ENCODE measurements at regions not wholly inside any gene's neighbourhood (a gene's known extent, or its start where the extent isn't known, plus 50 kb on each side); places are given as distances from the start of the nearest gene placed in this dataset.
"Not testable (repeated sequence)": the region's sequence is repeated elsewhere in the genome, so short reads cannot be mapped to it uniquely, and the experiment has no call there.

DNA sequence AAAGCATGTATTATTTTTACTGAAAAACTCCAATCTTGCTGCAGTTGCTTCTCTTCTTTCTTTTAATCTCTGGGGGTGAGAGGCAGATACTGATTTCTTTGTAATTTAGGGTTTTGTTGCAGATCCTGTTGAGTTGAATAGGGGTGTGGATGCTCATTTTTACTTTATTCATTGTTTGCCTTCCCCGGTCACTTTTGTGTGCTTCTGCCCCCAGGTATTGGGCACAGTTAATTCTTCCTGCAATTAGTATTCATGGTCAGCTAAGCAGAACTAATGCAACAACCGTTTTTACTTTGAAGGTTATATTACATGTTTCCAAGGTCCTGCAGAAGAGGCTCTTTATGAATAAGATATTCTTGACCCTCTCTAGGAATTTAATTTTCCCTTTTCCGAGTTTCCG, 96.4 kb downstream of the BUB3 start:
- Histone ChIP-seq H3K4me3 (ENCODE audit: low read depth, low read length) (no peak overlapping the region), H3K27me3 (ENCODE audit: control insufficient read depth, insufficient read depth, low read length) (no peaks in the 10 kb centered on the region), H3K36me3 (ENCODE audit: control insufficient read depth, insufficient read depth, low read length) (no peaks in the 10 kb centered on the region)
- TF ChIP-seq, protein P1, sequence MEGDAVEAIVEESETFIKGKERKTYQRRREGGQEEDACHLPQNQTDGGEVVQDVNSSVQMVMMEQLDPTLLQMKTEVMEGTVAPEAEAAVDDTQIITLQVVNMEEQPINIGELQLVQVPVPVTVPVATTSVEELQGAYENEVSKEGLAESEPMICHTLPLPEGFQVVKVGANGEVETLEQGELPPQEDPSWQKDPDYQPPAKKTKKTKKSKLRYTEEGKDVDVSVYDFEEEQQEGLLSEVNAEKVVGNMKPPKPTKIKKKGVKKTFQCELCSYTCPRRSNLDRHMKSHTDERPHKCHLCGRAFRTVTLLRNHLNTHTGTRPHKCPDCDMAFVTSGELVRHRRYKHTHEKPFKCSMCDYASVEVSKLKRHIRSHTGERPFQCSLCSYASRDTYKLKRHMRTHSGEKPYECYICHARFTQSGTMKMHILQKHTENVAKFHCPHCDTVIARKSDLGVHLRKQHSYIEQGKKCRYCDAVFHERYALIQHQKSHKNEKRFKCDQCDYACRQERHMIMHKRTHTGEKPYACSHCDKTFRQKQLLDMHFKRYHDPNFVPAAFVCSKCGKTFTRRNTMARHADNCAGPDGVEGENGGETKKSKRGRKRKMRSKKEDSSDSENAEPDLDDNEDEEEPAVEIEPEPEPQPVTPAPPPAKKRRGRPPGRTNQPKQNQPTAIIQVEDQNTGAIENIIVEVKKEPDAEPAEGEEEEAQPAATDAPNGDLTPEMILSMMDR (IDR thresholded peaks at IDR 0.05; ENCODE audit: insufficient read depth, low read length, severe bottlenecking) = no peak
- FAIRE-seq (no peak), DNase-seq (ENCODE audit: low read depth) (no peak)

DNA sequence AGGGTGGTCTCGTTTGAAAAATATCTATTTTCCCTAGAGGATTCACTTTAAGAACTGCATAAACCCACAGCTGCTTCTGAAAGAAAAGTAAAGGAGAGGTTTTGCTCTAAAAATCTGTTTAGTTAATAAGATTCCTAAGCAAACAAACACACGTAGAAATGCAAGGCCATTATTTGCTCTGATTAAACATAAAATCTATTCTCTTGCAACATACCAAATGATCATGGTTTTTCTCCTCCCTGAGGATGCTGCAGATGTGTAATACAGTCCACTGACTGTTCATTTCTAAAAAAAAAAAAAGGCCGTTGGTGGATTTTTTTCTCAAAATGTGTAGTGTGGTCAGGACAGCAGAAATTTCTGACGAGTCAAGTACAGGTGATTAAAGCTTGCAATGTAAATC, 98.6 kb downstream of the BUB3 start:
- TF ChIP-seq, protein P1 (IDR thresholded peaks at IDR 0.05; ENCODE audit: insufficient read depth, low read length, severe bottlenecking) = no peak
- H3K27me3 ChIP-seq (ENCODE audit: control insufficient read depth, insufficient read depth, low read length) = no peaks in the 10 kb centered on the region
- H3K36me3 ChIP-seq (ENCODE audit: control insufficient read depth, insufficient read depth, low read length) = no peaks in the 10 kb centered on the region
- FAIRE-seq (no peak), DNase-seq (ENCODE audit: low read depth) (no peak)
- H3K4me3 ChIP-seq (ENCODE audit: low read depth, low read length) = no peak overlapping the region

- not testable (repeated sequence) for H3K27me3 ChIP-seq (ENCODE audit: control insufficient read depth, insufficient read depth, low read length); DNase-seq (ENCODE audit: low read depth); H3K36me3 ChIP-seq (ENCODE audit: control insufficient read depth, insufficient read depth, low read length); H3K4me3 ChIP-seq (ENCODE audit: low read depth, low read length)
- peak; percentile 95 for FAIRE-seq
Observed at GRCh38 chr10:123254343-123254742, 100.1 kb downstream of the BUB3 start.

GRCh38 chr10:123257904-123258456, 103.8 kb downstream of the BUB3 start:
- TF ChIP-seq, protein P1 (IDR thresholded peaks at IDR 0.05; ENCODE audit: insufficient read depth, low read length, severe bottlenecking) = no peak
- DNase-seq (ENCODE audit: low read depth) (no peak), FAIRE-seq (no peak)
- Histone ChIP-seq H3K4me3 (ENCODE audit: low read depth, low read length) (no peak overlapping the region), H3K27me3 (ENCODE audit: control insufficient read depth, insufficient read depth, low read length) (no peaks in the 10 kb centered on the region), H3K36me3 (ENCODE audit: control insufficient read depth, insufficient read depth, low read length) (no peaks in the 10 kb centered on the region)

DNA sequence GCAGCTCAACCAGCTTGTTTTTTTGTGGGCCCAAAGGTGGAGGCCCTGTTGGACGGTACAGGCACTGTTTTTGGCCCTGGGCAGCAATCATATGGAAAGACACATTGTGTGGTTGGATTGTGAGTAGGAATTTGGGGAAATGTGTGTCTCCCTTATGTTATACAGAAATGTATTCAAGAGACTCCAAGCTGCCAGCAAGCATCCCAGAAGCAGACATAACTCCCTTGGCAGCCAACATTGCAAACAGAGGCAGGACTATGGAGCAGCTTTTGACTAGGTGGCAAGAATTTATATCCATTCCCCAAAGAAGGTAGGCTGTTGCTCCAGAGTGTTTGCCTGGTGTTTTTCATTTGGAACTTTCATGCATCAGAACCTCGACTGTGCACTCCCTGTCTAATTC, 104.9 kb downstream of the BUB3 start:
- Histone ChIP-seq H3K27me3 (ENCODE audit: control insufficient read depth, insufficient read depth, low read length) (no peaks in the 10 kb centered on the region), H3K4me3 (ENCODE audit: low read depth, low read length) (no peak overlapping the region), H3K36me3 (ENCODE audit: control insufficient read depth, insufficient read depth, low read length) (no peaks in the 10 kb centered on the region)
- FAIRE-seq (no peak), DNase-seq (ENCODE audit: low read depth) (no peak)
- TF ChIP-seq, protein P1 (IDR thresholded peaks at IDR 0.05; ENCODE audit: insufficient read depth, low read length, severe bottlenecking) = no peak

DNA sequence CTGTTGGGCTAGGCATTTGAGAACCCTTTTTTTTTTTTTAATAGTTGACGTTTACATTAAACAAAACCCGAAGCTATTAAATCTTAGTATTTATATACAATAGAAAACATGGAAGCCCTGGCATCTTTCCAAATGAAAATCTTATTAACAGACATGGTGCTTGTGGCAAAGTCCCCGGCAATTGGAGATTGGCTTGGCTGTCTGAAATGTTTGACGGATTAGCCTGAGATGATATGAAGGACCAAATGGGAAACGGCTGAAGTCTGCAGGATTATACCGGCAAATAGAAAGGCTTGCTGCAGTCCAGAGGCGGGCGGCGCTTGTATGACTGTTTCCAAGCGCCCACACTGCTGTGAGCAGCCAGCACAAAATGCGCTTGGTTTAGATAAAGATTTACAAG, 105.6 kb downstream of the BUB3 start:
- H3K36me3 ChIP-seq (ENCODE audit: control insufficient read depth, insufficient read depth, low read length) = no peaks in the 10 kb centered on the region
- FAIRE-seq (no peak), DNase-seq (ENCODE audit: low read depth) (no peak)
- TF ChIP-seq, protein P1 (IDR thresholded peaks at IDR 0.05; ENCODE audit: insufficient read depth, low read length, severe bottlenecking) = no peak
- no peaks in the 10 kb centered on the region for H3K27me3 ChIP-seq (ENCODE audit: control insufficient read depth, insufficient read depth, low read length)
- no peak overlapping the region for H3K4me3 ChIP-seq (ENCODE audit: low read depth, low read length)
